Neural cell (in vitro differentiated cells): ENCODE measurements at regions not wholly inside any gene's neighbourhood (a gene's known extent, or its start where the extent isn't known, plus 50 kb on each side); places are given as distances from the start of the nearest gene placed in this dataset.

Experiments used
- H2AFZ ChIP-seq: fragments of 200-600, 300-800 bp; sonication (generic), shearing (Covaris generic); 2 replicates; pipeline ENCODE4 v1.6.0; 2014; ENCODE audit warnings: low read depth, mild to moderate bottlenecking, antibody characterized with exemption, low read length, moderate library complexity
- H3F3A ChIP-seq: fragments of 200-600 bp; shearing (Covaris generic); 2 replicates; pipeline ENCODE4 v1.6.1; 2016; ENCODE audit warnings: mild to moderate bottlenecking, moderate library complexity, mixed read lengths, antibody characterized with exemption, low read length; ENCODE audit not compliant: insufficient read depth, poor library complexity, severe bottlenecking
- H3K27ac ChIP-seq: fragments of 200-600, 300-800 bp; sonication (generic), shearing (Covaris generic); 2 replicates; pipeline ENCODE4 v1.5.1; 2014; ENCODE audit warnings: mild to moderate bottlenecking, low read length, moderate library complexity
- H3K27me3 ChIP-seq: fragments of 300-800, 200-600 bp; sonication (generic), shearing (Covaris generic); 2 replicates; pipeline ENCODE4 v1.6.0; 2014; ENCODE audit warnings: mild to moderate bottlenecking, low read depth, low read length, moderate library complexity; ENCODE audit not compliant: insufficient read depth
- H3K36me3 ChIP-seq: fragments of 300-800, 200-600 bp; sonication (generic), shearing (Covaris generic); 2 replicates; pipeline ENCODE4 v1.5.1; 2014; ENCODE audit warnings: mild to moderate bottlenecking, antibody characterized with exemption, low read length, moderate library complexity; ENCODE audit not compliant: insufficient read depth
- H3K4me2 ChIP-seq: fragments of 300-800, 200-600 bp; sonication (generic), shearing (Covaris generic); 2 replicates; pipeline ENCODE4 v1.6.0; 2014; ENCODE audit warnings: mild to moderate bottlenecking, low read length
- H3K4me3 ChIP-seq: fragments of 300-800, 200-600 bp; sonication (generic), shearing (Covaris generic); 2 replicates; pipeline ENCODE4 v1.5.1; 2014; ENCODE audit warnings: mild to moderate bottlenecking, low read length, moderate library complexity
- H3K79me2 ChIP-seq: fragments of 200-600 bp; shearing (Covaris generic); replicated peaks from 2 replicates; pipeline ENCODE4 v1.6.0; 2014; ENCODE audit warnings: mild to moderate bottlenecking, low read length, moderate library complexity; ENCODE audit not compliant: insufficient read depth
- H3K9ac ChIP-seq: fragments of 300-800, 200-600 bp; sonication (generic), shearing (Covaris generic); 2 replicates; pipeline ENCODE4 v1.6.1; 2016; ENCODE audit warnings: mild to moderate bottlenecking, low read length, mixed read lengths
- H3K9me2 ChIP-seq: fragments of 200-600 bp; shearing (Covaris generic); 2 replicates; pipeline ENCODE4 v1.6.1; 2016; ENCODE audit warnings: mild to moderate bottlenecking, low read length, mixed read lengths; ENCODE audit not compliant: insufficient read depth
- H3K9me3 ChIP-seq: fragments of 200-600, 300-800 bp; sonication (generic), shearing (Covaris generic); 2 replicates; pipeline ENCODE4 v1.6.1; 2016; ENCODE audit warnings: mild to moderate bottlenecking, mixed run types, low read length, moderate library complexity, mixed read lengths
- H4K20me1 ChIP-seq: fragments of 200-600 bp; shearing (Covaris generic); 2 replicates; pipeline ENCODE4 v1.6.1; 2016; ENCODE audit warnings: mild to moderate bottlenecking, mixed run types; ENCODE audit not compliant: insufficient read depth
- CTCF ChIP-seq: fragments of 450-650 bp; IDR thresholded peaks from 2 replicates; pipeline ENCODE4 v1.5.1; 2014; ENCODE audit warnings: antibody characterized with exemption, mild to moderate bottlenecking, moderate library complexity; ENCODE audit not compliant: poor library complexity, severe bottlenecking
- EP300 ChIP-seq: fragments of 450-650 bp; conservative IDR thresholded peaks from 2 replicates; pipeline ENCODE4 v1.6.1; 2014; ENCODE audit warnings: antibody characterized with exemption, mild to moderate bottlenecking, moderate library complexity; ENCODE audit not compliant: poor library complexity, severe bottlenecking
- EZH2 ChIP-seq: fragments of 200-600, 300-800 bp; shearing (Covaris generic), sonication (generic); IDR thresholded peaks from 2 replicates; pipeline ENCODE4 v1.6.1; 2014; ENCODE audit warnings: antibody characterized with exemption, low read length, borderline replicate concordance, mild to moderate bottlenecking; ENCODE audit not compliant: insufficient read depth, poor library complexity, severe bottlenecking
- MXI1 ChIP-seq: fragments of 450-650 bp; conservative IDR thresholded peaks from 2 replicates; pipeline ENCODE4 v1.6.1; 2014; ENCODE audit warnings: antibody characterized with exemption, mild to moderate bottlenecking; ENCODE audit not compliant: poor library complexity, severe bottlenecking
- POLR2AphosphoS5 ChIP-seq: IDR thresholded peaks from 2 replicates; pipeline ENCODE4 v1.6.1; 2012
- RAD21 ChIP-seq: fragments of 450-650 bp; conservative IDR thresholded peaks from 2 replicates; pipeline ENCODE4 v1.6.1; 2014; ENCODE audit warnings: antibody characterized with exemption, mild to moderate bottlenecking, moderate library complexity
- REST ChIP-seq: IDR thresholded peaks from 2 replicates; pipeline ENCODE4 v1.6.1; 2012; ENCODE audit warnings: borderline replicate concordance
- SMC3 ChIP-seq: fragments of 450-650 bp; conservative IDR thresholded peaks from 2 replicates; pipeline ENCODE4 v1.6.1; 2014; ENCODE audit warnings: antibody characterized with exemption, mild to moderate bottlenecking, moderate library complexity; ENCODE audit not compliant: poor library complexity
- TAF1 ChIP-seq: IDR thresholded peaks from 2 replicates; pipeline ENCODE4 v1.6.1; 2012; ENCODE audit warnings: low read depth

- Histone ChIP-seq H3F3A (no peaks in the 10 kb centered on the region), H3K27ac (no peak overlapping the region), H3K9ac (no peak overlapping the region), H3K4me2 (no peak overlapping the region), H2AFZ (no peak overlapping the region), H3K36me3 (no peaks in the 10 kb centered on the region), H3K27me3 (no peaks in the 10 kb centered on the region), H3K79me2 (no peaks in the 10 kb centered on the region), H4K20me1 (no peaks in the 10 kb centered on the region), H3K9me2 (no peaks in the 10 kb centered on the region), H3K9me3 (peaks cover 7% of the 10 kb centered on the region), H3K4me3 (no peak overlapping the region)
- TF ChIP-seq RAD21, result no peak
- no peak for TF ChIP-seq REST
- no peak for TF ChIP-seq POLR2AphosphoS5
- no peak for TF ChIP-seq CTCF
- TF ChIP-seq EZH2, result no peak
- no peak for TF ChIP-seq TAF1
- TF ChIP-seq EP300, result no peak
- no peak for TF ChIP-seq MXI1
- TF ChIP-seq SMC3, result no peak
Observed at GRCh38 chr5:25387953-25388352, 743.2 kb upstream of the CDH10 start.

GRCh38 chr5:25362799-25363198, 718.0 kb upstream of the CDH10 start:
- Histone ChIP-seq H3K9ac (no peak overlapping the region), H3K36me3 (no peaks in the 10 kb centered on the region), H3K4me2 (no peak overlapping the region), H3K9me3 (no peaks in the 10 kb centered on the region), H3K9me2 (no peaks in the 10 kb centered on the region), H4K20me1 (no peaks in the 10 kb centered on the region), H3K4me3 (no peak overlapping the region), H3K27me3 (no peaks in the 10 kb centered on the region), H3F3A (no peaks in the 10 kb centered on the region), H3K79me2 (no peaks in the 10 kb centered on the region), H3K27ac (no peak overlapping the region), H2AFZ (no peak overlapping the region)
- TF ChIP-seq REST (no peak), RAD21 (no peak), MXI1 (no peak)
